HUDEP-2 (cell line): ENCODE measurements at regions not wholly inside any gene's neighbourhood (a gene's known extent, or its start where the extent isn't known, plus 50 kb on each side); places are given as distances from the start of the nearest gene placed in this dataset.

Source experiments
- DNase-seq, 76 experiments: peaks; one replicate each; lab custom pipeline; 2025; ENCODE audit not compliant: unreplicated experiment in 76 of 76; lab: John Stamatoyannopoulos, UW

DNA sequence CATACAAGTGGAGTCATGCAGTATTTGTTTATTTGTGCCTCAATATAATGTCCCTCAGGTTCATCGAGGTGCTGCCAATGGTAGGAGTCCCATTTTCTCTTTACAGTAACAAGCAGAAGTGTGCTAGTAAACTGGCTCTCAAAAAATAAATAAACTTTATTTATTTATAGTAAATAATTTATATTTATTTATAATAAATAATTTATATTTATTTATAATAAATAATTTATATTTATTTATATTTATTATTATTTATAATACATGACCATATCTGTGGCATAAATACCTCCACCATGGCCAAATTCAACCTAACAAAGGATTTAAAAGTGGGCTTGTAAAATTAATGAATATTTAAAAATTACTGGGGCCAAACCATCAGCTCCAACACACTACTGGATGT is 464.9 kb upstream of the NWD2 start:
- DNase-seq = no peak

DNA sequence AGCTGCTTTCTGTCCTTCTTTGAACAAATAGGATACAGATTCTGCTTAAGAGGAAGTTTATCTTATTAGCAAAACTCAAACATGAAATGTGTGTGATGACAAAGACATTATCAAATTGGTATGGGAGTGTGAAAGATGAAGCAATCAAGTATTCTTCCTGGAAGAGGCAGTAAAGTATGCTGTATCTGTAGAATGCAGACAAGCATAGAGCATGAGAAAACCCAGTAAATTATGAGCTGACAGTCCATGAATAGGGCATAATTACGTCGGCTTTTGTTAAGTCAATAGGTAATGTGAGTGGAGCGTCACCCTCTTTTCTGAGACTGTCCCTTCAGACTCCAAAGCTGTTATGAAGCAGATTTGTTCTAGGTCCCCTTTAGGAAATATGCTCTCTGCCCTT is 458.6 kb upstream of the NWD2 start:
- DNase-seq = no peak

DNA sequence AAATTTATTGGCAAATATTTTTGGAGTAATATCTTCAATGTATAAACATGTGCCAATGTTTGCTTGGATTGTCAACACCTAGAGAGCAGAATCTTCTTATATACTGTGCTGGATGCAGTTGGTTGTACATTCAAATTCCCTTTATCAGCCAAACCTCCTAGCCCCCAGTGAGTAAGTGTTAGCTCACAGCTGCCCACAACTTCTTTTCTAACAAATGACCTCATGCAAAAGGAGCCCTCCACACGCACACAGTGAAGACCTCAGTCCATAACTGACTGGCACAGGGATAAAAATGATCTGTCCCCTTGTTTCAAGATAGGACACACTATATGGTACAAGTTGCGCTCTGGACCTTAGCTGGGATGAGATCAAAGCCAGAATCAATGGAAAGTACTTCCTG is 458.0 kb upstream of the NWD2 start:
- DNase-seq = no peak

DNA sequence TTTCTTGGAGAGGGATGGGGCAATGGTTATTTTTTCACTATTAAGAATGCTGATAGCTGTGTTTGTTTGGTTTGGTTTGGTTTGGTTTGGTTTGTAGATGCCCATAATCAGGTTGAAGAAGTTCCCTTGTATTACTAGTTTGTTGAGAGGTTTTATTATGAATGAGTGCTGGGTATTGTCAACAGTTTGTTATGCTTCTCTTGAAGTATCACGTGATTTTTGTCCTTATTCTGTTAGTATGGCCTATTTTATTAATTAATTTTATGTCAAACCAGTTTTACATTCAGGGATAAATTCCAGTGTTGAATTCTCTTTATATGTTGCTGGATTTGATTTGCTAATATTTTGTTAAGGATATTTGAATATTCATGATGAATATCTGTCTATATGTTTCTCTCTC is 449.8 kb upstream of the NWD2 start:
- no peak for DNase-seq

DNA sequence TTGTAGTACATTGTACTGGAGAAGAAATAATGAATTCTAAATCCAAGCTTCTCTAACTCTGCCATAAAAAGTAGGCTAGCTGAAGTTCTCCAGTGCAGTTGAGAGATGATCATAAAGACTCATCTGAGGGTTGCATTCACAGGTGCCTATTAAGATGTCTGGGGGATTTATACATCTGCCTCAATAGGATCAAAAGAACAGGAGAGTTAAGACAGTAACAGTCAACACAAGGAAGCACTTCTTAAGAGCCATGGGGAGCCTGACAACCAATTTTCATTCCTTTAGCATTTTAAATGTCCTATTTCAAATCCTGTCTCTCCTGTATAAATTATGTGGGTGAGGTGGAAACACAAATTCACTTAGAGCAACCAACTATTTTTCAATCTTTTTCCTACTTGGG is 432.4 kb upstream of the NWD2 start:
- DNase-seq = no peak

DNA sequence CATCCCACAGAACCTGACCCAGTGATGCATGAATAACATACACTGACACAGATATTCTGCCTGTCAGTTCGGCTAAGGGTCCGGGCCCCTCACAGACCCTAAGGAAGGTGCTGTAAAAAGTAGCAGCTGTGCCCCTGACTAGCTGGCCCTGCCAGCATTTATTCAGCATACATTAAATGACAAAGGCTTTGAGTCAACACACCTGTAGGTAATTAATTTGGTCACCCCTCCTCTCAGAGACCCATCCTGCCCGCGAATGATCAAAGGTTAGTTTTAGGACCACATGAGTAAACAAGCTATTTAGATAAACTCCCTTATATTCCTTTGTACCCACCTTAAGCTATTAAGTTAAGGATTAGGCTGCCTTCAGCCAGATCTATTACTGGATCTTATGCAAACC is 429.0 kb upstream of the NWD2 start:
- no peak for DNase-seq

DNA sequence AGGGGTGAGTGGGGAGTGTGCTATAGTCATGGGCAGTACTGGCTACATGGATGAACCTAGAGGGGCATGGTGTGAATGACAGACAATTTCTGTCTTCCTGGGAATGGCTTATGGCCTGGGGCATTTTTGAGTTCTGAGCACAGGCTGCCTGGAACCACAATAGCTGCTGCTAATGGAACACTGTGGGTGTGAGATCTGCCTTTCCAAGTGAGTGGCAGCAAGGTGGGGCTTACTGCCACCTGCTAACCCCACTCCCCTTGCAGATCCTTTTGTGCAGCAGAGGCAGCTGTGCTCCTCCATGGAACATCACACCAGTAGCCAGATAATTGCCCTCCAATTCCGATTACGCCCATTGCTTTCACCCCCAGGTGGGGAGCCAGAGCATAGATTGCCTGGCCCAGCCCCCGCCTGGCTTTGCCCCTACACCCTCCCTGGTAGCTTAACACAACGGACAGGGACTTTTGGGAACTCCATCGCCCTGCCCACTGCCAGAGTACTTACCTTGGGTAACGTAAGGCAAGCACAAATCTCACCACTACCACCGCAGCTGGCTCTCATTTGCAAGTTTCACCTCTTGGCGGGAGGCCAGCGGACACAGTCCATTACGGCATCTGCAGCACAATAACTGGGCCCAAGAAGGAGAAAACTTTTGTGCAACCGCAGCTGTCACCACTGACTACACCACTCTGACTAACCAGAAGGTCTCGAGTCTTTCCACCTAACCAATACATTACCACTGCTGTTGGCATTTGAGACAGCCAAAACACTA is 421.2 kb upstream of the NWD2 start:
- DNase-seq = no peak

DNA sequence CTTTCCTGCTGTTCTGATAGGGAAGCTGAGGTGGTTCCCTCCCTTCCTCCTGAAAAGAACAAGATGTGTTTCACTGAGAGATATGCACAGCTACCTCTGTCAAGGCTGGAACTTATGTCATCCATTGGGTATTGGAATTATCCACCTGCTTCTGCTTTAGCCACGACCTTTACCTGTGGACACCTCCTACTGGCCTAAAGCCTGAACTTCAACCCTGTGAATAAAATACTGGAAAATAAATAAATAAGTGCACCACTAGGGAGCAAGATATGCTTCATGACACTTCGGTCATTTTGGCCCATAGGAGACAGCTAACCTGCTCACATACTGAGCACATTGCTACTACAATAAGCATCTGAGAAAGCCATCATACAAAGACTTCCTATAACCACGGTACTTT is 419.9 kb upstream of the NWD2 start:
- no peak for DNase-seq

DNA sequence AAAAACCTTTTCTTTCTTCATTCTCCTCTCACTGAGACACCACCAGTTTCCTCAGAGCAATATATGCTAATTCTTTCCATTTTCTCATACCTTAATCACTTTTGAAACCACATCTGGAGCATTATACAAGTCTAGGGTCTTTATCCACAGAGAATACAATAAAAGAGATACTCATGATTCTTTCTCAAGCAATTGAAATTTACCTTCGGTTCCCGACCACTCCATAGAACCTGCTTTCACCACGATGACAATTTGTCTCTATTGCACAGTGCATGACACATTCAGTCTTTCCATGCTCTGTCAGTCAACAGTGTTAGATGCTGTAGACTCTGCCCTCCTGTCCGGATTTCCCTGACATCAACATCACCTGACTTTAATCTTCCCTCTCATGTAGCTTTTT is 409.3 kb upstream of the NWD2 start:
- DNase-seq = no peak

DNA sequence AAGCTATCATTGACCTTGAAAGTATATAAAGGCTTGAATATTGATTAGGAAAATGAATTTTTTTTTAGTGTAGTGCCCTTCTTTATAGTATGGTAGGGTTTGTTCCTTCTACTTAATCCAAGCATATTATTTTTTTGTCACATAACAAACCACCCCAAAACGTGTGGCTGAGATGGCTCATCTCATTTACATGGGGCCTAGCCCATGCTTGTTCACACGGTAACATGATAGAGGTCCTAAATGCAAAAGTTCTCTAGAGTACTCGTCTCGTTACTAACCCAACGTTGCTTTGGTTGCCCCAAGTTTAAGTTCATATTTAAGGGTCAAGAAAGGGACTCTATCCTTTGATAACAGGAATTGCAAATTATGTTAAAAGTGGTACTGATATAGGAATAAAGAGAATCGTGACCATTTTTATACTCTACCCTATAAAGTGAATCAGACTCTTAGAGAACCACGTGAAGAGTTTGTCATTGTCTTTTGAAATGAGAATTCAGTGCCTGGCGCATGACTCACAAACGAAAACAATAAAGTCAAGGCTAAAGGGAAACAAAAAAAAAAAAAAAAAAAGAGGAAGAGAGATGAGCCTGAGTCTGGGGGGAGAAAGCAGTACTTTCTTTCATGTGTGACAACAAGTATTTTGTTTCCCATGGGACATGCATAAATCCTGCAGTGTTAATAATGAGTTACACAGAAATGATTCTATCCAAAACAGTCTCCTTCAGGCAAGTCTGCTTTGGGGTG is 402.8 kb upstream of the NWD2 start:
- no peak for DNase-seq

DNA sequence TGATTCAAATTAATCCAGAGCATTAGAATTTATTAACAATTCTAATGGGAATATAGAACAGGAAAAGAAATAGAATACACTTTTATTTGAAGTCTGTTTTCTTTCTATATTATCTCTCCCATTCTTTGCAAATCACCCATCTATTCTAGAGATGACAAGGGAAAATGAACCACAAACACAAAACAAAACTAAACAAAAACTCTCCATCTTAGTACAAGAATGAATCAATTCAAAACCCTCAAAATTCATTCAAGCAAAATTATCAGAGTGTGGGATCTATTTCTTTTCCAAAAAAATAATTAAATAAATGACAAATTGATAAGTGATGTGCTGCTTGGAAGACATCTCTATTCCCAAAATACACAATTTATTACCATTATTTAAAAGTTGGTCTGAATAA is 400.1 kb upstream of the NWD2 start:
- no peak for DNase-seq

DNA sequence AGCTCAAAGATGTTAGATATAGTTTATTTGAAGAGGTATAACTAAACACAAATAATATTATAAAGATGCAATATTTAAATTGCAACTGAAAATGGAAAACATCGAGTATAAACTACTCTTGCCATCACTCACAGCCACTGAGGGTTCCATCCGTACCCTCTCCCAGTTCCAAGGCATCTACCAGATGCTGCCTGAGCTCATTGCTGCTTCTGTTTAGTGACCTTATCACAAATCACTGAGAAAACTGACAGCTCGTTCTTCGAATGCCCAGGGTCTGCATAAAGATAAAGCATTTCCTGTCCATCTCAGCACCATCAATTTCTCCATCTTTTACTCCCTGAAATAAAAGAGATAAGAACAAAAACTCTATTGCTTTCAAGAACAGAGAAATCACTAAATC is 391.7 kb upstream of the NWD2 start:
- no peak for DNase-seq

DNA sequence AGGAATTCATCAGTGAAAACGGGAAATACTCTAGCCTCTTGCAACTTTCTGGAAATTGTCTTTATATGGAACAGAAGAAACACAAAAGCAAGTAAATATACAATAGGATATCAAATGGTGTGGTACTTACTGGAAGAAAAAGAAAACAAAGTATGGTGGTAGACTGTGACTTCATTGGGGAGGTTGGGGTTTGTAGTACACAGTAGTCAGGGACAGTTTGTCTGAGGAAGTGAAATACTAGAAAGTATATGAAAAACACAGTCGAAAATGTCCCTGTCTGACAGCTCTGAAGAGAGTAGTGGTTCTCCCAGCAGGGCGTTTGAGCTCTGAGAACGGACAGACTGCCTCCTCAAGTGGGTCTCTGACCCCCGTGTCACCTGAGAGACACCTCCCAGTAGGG is 390.0 kb upstream of the NWD2 start:
- no peak for DNase-seq

DNA sequence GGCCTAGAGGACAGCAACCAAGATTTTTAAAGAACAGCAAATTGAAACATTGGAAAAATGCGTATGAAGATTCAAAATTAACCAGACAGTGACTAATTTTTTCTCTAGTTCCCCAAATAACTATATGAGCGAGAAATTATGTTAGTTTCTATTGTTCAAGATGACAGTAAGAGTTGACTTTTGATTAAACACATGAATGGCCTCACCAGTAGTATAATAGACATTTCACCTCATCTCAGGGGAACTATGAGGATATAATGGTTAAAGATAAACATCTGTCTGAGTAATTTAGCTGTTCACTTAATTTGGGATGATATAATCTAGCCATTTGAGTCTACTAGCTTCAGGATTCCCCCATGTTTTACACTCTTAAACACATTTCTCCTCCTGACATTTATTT is 380.9 kb upstream of the NWD2 start:
- no peak for DNase-seq

DNA sequence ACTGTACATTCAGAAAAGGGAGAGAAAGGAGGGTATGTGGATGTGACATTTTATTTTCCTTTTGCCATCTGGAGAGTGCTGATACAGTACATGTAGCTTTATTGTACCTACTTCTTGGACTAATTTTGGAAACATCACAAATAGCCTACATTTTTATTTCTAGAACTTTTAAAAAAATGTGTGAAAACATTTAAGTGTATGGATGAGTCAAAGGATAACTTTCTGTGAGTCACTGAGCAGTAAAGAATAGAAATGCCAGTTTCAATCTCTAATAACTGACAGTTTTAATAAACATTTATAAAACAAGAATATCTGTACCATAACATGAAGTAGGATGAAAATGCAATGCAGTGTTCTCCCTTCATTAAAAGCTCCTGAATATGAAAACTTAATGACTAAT is 374.4 kb upstream of the NWD2 start:
- no peak for DNase-seq

DNA sequence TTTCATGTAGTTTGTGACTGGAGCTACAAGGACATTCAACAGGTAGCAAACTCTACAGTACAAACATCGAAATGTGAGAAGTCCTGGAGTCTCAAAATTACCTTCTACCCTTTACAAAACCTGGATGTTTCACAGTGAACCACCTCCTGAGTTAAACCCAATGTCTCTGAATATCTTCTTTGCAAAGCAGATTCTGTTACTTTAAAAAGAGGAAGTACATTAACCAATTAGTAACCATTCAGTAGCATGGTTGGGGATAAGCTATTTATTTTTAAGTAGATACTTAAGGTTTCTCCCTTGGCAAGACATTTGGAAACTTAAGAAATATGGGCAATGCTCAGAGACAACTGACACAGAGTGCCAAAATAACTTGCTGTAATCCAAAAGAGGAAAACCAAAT is 371.9 kb upstream of the NWD2 start:
- DNase-seq = no peak

DNA sequence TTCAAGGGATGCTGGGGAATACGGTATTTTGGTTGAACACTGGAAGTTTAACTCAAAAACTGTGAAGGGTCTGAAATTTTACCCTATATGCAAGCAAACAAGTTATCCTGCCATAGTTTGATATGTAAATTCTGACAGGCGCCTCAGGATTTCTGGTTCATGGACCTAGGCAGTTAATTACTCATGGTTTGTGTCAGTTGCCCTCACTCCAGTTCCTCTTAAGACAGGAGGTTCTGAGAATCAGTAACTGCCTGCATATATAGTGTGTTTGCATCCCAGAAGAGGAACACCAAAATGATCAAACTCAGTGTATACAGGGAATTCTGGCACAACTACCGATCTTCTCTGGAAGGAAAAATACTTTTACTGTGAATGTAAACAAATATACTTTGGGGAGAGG is 360.4 kb upstream of the NWD2 start:
- no peak for DNase-seq

DNA sequence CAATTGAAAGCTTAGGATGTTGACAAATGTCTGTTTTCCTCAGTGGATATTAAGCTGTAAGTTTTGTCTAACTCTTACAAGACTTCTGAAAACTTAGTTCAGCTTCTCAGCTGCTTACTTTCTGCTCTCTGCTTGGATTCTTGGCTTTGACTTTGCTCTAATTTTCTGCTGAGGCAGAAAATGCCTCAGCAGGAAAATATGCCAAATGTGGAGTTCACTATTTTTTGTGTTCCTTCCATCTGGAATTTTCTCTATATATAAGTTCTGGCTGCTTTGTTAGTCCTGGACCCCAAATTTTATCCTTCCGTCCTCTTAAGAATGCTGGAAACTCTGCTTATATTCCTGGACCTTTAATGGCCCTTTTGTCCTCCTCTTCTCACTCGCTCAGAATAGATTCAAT is 352.6 kb upstream of the NWD2 start:
- DNase-seq = no peak

DNA sequence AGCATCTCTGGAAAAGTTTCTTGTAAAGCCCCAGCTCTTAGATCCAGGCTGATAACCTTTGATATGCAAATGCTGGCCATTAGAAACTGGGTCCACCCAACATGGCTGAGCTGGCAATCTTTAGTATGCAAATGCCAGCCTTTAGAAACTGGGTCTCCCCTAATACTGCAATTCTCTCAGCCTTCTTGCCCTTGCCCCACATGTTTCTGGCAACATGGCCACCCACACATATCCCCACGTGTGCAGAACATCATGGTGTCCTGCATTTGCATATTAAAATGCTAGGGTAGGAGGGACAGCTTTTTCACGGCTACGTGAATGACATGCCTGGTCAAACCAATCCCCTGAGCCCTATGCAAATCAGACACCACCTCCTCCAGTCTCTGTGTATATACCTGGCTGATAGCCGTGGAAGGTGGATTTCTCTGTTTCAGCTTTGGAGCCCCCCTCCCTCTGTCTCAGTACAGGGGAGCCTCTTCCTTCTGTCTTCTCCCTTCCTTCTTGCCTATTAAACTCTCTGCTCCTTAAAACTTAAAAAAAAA is 344.0 kb upstream of the NWD2 start:
- no peak for DNase-seq

DNA sequence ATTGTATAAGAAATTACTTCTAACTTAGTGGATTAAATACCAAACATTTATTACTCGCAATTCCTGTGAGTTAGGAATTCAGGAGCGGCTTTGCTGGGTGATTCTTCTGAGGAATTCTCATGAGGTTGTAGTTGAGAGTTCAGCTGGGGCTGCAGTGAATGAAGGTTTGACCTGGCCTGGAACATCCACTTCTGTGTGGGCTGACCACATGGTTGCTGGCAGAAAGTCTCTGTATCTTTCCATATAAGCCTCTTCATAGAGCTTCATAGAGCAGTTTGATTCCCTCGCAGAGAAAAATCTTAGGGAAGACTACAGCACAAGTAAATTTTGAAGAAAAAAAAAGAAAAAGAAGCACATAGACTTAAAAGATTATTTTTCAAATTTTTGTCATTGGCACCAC is 339.7 kb upstream of the NWD2 start:
- DNase-seq = no peak

DNA sequence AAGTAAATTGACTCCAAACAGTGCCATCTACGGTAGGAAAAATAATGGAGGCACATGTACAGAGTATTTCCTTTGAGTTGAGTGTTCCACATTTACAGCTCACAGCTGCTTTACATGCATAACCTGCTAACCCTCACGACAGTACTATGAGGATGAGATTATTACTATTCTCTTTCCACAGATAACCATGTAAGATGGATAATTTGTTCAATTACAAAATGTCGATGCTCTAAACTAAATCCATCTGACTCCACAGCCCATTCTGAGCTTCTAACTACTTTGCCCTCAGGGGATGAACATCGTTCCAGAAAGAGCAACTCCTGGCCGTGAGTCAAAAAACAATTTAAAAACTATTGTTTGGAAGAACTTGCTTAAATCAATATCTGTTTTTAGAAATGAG is 330.4 kb upstream of the NWD2 start:
- no peak for DNase-seq

DNA sequence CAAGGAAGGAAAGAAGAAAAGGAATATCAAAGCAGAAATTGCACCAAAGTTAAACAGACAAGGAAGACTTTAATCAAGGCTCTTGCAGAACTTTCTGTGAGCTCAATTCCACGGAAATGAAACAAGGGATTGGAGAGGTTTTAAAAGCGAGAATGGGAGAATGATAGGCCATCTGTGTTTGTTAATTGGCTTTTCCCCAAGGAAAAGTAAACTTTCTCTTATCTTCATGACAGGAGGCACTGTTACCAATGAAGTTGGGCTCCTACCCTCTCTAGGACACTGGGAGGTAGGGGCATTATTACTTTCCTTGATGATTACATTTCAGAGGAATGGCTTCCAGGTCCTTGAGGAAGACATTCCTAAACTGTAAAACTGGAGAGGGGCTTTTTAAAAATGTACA is 328.8 kb upstream of the NWD2 start:
- DNase-seq = no peak
